ENCODE measurements at regions not wholly inside any gene's neighbourhood (a gene's known extent, or its start where the extent isn't known, plus 50 kb on each side); places are given as distances from the start of the nearest gene placed in this dataset.

DNA sequence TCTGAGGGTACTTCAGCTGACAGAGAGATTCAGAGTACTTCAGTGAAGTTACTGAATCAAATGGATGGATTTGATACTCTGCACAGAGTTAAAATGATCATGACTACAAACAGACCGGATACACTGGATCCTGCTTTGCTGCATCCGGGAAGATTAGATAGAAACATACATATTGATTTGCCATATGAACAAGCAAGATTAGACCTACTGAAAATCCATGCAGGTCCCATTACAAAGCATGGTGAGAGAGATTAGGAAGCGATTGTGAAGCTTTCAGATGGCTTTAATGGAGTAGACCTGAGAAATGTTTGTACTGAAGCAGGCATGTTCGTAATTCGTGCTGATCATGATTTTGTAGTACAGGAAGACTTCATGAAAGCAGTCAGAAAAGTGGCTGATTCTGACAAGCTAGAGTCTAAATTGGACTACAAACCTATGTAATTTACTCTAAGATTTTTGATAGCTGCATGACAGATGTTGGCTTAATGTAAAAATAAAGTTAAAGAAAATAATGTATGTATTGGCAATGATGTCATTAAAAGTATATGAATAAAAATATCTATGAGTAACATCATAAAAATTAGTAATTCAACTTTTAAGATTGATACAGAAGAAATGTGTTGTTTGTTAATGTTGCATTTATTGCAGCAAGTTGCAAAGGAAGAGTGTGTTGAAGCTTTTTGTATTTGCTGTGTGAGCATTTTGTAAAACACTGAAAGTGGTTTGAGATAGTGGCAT, 136.1 kb upstream of the RAP1B start:
- no peak for DNase-seq (ENCODE audit: low spot score)
- TF ChIP-seq, protein P1, sequence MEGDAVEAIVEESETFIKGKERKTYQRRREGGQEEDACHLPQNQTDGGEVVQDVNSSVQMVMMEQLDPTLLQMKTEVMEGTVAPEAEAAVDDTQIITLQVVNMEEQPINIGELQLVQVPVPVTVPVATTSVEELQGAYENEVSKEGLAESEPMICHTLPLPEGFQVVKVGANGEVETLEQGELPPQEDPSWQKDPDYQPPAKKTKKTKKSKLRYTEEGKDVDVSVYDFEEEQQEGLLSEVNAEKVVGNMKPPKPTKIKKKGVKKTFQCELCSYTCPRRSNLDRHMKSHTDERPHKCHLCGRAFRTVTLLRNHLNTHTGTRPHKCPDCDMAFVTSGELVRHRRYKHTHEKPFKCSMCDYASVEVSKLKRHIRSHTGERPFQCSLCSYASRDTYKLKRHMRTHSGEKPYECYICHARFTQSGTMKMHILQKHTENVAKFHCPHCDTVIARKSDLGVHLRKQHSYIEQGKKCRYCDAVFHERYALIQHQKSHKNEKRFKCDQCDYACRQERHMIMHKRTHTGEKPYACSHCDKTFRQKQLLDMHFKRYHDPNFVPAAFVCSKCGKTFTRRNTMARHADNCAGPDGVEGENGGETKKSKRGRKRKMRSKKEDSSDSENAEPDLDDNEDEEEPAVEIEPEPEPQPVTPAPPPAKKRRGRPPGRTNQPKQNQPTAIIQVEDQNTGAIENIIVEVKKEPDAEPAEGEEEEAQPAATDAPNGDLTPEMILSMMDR (IDR thresholded peaks at IDR 0.05; ENCODE audit: extremely low read depth, missing control alignments), result no peak

DNA sequence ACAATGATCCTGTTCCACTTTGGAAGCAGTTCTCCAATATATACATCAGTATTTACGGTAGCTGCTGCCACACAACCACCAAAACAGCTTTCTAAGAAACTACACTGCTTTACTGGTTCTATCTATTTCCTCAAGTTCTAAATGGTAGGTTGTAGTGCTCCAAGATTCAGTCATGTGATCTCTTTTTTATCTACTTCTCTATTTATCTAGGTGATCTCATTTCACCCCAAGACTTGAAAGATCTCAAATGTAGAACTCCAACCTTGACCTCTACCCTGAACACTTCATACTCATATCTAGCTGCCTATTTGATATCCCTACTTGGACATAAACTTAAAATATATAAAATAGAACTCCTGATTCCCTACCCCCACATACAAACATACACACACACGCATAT, 133.9 kb upstream of the RAP1B start:
- TF ChIP-seq, protein P1 (IDR thresholded peaks at IDR 0.05; ENCODE audit: extremely low read depth, missing control alignments), result no peak

DNA sequence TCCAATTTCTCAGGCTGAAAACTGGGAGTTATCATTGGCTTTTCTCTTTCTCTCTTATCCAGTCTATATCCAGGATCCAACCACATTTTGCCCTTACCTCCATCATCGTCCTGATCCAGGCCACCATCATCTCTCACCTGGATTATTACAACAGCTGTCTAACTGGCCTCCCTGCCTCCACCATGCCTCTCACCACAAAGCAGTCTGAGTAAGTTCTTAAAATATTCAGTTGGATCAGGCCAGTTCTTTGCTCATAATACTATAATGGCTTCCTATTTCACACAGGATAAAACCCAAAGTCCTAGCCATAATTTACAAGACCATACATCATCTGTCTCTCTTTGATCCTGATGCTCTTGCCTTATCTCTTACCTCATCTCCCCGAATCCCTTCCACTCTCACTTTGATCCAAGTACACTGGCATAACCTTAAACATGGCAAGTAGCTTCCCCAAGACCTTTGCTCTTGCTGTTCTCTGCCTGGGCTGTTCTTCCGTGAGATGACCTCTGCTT, 133.4 kb upstream of the RAP1B start:
- DNase-seq (ENCODE audit: low spot score), result no peak

More for the DNA sequence above, 133.9 kb upstream of the RAP1B start:
- no peak for DNase-seq (ENCODE audit: low spot score)

DNA sequence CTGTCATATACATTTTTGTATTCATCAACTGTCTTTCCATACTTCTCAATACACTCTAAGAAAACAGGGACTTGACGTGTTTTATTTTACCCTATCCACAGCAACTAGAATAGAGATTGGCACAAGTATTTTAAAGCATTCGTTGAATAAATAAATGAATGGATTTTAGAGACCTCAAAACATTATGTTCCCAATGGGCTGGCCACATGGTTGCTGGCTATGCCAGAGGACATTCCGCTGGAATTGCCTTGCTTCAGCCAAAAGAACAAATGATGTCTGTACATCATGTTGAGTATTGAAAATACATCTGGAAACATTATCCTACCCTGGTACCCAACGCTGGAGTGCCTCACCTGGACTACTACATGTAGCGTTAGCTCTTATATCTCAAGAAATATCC, 132.8 kb upstream of the RAP1B start:
- no peak for DNase-seq (ENCODE audit: low spot score)
- TF ChIP-seq, protein P1 (IDR thresholded peaks at IDR 0.05; ENCODE audit: extremely low read depth, missing control alignments), result no peak

More for the DNA sequence above, 133.4 kb upstream of the RAP1B start:
- TF ChIP-seq, protein P1 (IDR thresholded peaks at IDR 0.05; ENCODE audit: extremely low read depth, missing control alignments), result no peak

DNA sequence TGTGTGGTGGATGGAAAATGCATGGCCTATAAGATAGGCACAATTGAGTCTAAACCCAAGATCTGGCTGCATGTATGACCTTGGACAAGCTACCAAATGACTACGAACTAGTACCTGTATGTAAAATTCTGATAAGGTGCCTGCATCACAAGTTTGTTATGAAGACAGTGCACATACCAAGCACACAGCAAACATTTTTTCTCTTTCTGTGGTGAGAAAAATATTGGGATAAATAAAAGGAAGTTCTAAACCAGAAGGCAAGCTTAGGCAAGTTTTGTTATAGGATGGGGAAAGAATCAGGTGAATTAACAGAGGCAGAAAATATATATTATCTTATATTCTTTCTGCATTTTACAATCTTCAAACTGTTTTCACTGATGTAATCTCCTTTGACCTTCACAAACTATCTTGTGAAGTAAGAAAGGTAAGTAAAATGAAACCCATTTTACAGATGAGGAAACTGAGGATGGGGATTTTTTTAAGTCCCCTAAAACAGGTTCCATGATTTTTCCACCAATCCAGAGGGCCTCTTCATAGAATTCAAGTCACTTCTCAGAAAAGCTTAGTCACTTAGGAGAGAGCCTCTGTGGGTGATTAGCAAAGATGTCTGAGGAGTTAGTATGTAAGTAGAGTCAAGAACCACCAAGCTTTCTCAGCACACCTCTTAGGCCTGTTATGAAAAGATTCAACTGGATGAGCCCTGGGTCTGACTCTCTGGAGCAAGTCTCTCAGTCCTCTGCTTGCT, 132.0 kb upstream of the RAP1B start:
- DNase-seq (ENCODE audit: low spot score), result no peak
- TF ChIP-seq, protein P1 (IDR thresholded peaks at IDR 0.05; ENCODE audit: extremely low read depth, missing control alignments), result no peak

DNA sequence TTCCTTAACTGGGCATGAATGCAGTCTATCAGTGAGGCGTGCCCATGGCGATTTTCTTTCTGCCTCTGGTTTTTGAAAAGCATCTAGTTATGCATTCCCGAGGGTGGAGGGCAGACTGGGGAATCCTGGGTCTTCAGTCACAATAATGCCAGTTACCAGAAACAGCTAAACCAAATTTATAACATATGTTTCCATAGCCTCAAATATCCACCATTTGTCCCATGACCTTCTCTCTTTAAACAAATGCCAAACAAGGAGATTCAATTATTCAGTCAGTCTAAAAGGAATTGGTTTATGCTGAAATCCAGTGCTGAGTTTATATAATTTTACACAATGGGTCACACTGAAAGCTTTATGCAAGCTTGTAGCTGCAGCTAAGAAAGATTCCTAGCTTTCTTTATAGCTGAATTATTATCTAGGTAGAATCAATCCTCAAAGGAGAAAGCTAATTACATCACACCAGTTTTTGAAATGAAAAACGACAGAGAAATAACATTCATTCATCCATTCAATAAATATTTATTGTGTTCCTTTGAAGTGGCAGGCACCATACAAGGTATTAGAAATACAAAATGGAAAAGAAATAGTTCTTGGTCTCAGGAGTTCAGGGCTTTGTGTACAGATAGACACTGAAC, 131.3 kb upstream of the RAP1B start:
- no peak for DNase-seq (ENCODE audit: low spot score)
- TF ChIP-seq, protein P1 (IDR thresholded peaks at IDR 0.05; ENCODE audit: extremely low read depth, missing control alignments), result no peak

DNA sequence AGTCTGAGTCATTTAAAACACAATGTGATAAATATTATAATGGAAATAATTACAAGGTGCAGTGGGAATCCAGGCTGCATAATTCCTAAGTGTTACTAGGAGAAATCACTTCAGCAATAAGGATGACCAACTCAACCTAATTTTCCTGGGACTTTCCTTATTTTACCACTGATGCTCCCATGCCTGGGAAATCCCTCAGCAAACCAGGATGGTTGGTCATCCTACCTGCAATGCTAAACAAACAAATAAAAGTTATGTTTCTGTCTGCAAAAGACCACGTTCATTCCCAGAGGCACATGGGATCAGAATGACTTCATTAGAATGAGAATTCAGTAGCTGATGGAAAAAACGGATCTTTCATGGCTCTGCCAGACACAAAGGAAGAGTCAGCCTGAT, 130.8 kb upstream of the RAP1B start:
- DNase-seq (ENCODE audit: low spot score), result no peak
- TF ChIP-seq, protein P1 (IDR thresholded peaks at IDR 0.05; ENCODE audit: extremely low read depth, missing control alignments), result no peak

Measured in GM20000 (cell line).